Caco-2 (cell line): ENCODE measurements at regions not wholly inside any gene's neighbourhood (a gene's known extent, or its start where the extent isn't known, plus 50 kb on each side); places are given as distances from the start of the nearest gene placed in this dataset.

Source experiments
- BruUV-seq: library from RNA; stranded (reverse); fragments of 400-500 nt; replicated peaks from 2 replicates; lab custom pipeline; 2021; lab: Mats Ljungman, UMichigan
- CTCF ChIA-PET: fragments of 300-600 bp; sonication (Branson Sonifier 250); formaldehyde crosslinking; loops from one replicate; lab custom pipeline; 2022; ENCODE audit warnings: antibody characterized with exemption; lab: Charles Lee
- POLR2A ChIA-PET: fragments of 300-600 bp; sonication (Branson Sonifier 250); formaldehyde crosslinking; loops from one replicate; lab custom pipeline; 2022; ENCODE audit warnings: antibody characterized with exemption; lab: Charles Lee
- DNase-seq, 2 experiments: peaks; one replicate each; pipeline versions ENCODE4 v3.0.0 to v3.0.0-alpha.2; 2020 to 2022
- H3K27me3 ChIP-seq: replicated peaks from 2 replicates; pipeline ENCODE4 v1.6.0; 2011; ENCODE audit warnings: low read length; ENCODE audit not compliant: control insufficient read depth, insufficient read depth
- H3K36me3 ChIP-seq: 2 replicates; pipeline ENCODE4 v1.5.1; 2011; ENCODE audit warnings: low read length; ENCODE audit not compliant: control insufficient read depth, insufficient read depth
- H3K4me1 ChIP-seq: fragments of 250-450 bp; sonication (Bioruptor Pico); 2 replicates; pipeline ENCODE4 v1.5.1; 2020; ENCODE audit warnings: mild to moderate bottlenecking
- H3K4me3 ChIP-seq: 2 replicates; pipeline ENCODE4 v1.5.1; 2011; ENCODE audit warnings: low read depth, mild to moderate bottlenecking, control low read depth, low read length
- H3K9me3 ChIP-seq: fragments of 250-450 bp; sonication (Bioruptor Pico); 2 replicates; pipeline ENCODE4 v1.5.1; 2020; ENCODE audit warnings: mild to moderate bottlenecking, moderate library complexity
- H3K27ac Mint-ChIP-seq: one replicate; pipeline ENCODE4 v1.8.0; 2022; ENCODE audit warnings: mixed read lengths; ENCODE audit not compliant: unreplicated experiment
- H3K27me3 Mint-ChIP-seq: one replicate; pipeline ENCODE4 v1.8.0; 2022; ENCODE audit warnings: mixed read lengths; ENCODE audit not compliant: insufficient read depth, unreplicated experiment
- H3K36me3 Mint-ChIP-seq: one replicate; pipeline ENCODE4 v1.8.0; 2022; ENCODE audit warnings: mild to moderate bottlenecking, mixed read lengths; ENCODE audit not compliant: insufficient read depth, unreplicated experiment
- H3K4me1 Mint-ChIP-seq: one replicate; pipeline ENCODE4 v1.8.0; 2022; ENCODE audit warnings: low read depth, mixed read lengths; ENCODE audit not compliant: unreplicated experiment
- H3K4me3 Mint-ChIP-seq: one replicate; pipeline ENCODE4 v1.8.0; 2022; ENCODE audit warnings: mild to moderate bottlenecking, moderate library complexity, mixed read lengths; ENCODE audit not compliant: unreplicated experiment
- H3K9me3 Mint-ChIP-seq: one replicate; pipeline ENCODE4 v1.8.0; 2022; ENCODE audit warnings: mixed read lengths; ENCODE audit not compliant: unreplicated experiment
- CTCF ChIP-seq, 2 experiments: fragments of 200-600 bp in 1 of 2; IDR thresholded peaks; 1 replicate in 1 of 2; 2 replicates in 1 of 2; pipeline versions ENCODE4 v1.5.1 to v1.8.0; 2011 to 2022; ENCODE audit warnings: antibody characterized with exemption in 1 of 2, control low read depth in 1 of 2, inconsistent platforms in 1 of 2, low read depth in 1 of 2, low read length in 1 of 2, mild to moderate bottlenecking in 1 of 2, moderate library complexity in 1 of 2; ENCODE audit not compliant: insufficient read depth in 1 of 2, severe bottlenecking in 1 of 2, unreplicated experiment in 1 of 2
- intact Hi-C: fragments of 100-400 bp; cut with micrococcal nuclease; formaldehyde crosslinking; loops from one replicate; pipeline ENCODE4 v1.10.0; 2022; ENCODE audit not compliant: unreplicated experiment

- H3K9me3 ChIP-seq: peaks cover 17% of the 10 kb centered on the region; the same call in 1 of the 2 replicates
- ChIA-PET POLR2A (no interaction called here), CTCF (interaction anchor here (0.5 to 1.1 kb wide), 2 partner anchors 152 to 876 kb away, joined by 4 read pairs; no protein-coding TSS in a partner anchor)
- H3K36me3 Mint-ChIP-seq: no peaks in the 10 kb centered on the region
- peaks cover 12% of the 10 kb centered on the region for H3K4me1 Mint-ChIP-seq
- no peak for DNase-seq
- H3K4me3 Mint-ChIP-seq: no peak overlapping the region
- no peaks in the 10 kb centered on the region for H3K36me3 ChIP-seq
- H3K9me3 Mint-ChIP-seq: peaks cover 25% of the 10 kb centered on the region
- H3K27ac Mint-ChIP-seq: no peak overlapping the region
- TF ChIP-seq CTCF (IDR thresholded peaks at IDR 0.05; ENCODE audit: insufficient read depth in 1 of 2, low read depth in 1 of 2, low read length in 1 of 2, severe bottlenecking in 1 of 2, unreplicated experiment in 1 of 2): no peak
- H3K27me3 Mint-ChIP-seq: no peaks in the 10 kb centered on the region
- no peak overlapping the region for H3K4me3 ChIP-seq
- intact Hi-C loops: no loop called here
- H3K4me1 ChIP-seq: peaks cover 8% of the 10 kb centered on the region; the same call in 1 of the 2 replicates
- no peaks in the 10 kb centered on the region for H3K27me3 ChIP-seq
- BruUV-seq: no TSS peak
Observed at GRCh38 chr10:30207485-30208052, 141.5 kb downstream of the MTPAP start.

- DNase-seq: no peak
- no peaks in the 10 kb centered on the region for H3K27me3 Mint-ChIP-seq
- H3K27ac Mint-ChIP-seq: no peak overlapping the region
- Histone ChIP-seq H3K4me3 (no peak overlapping the region), H3K9me3 (peaks cover 22% of the 10 kb centered on the region), H3K4me1 (no peaks in the 10 kb centered on the region), H3K36me3 (no peaks in the 10 kb centered on the region), H3K27me3 (no peaks in the 10 kb centered on the region)
- no peaks in the 10 kb centered on the region for H3K4me1 Mint-ChIP-seq
- ChIA-PET CTCF (no interaction called here), POLR2A (no interaction called here)
- TF ChIP-seq CTCF (IDR thresholded peaks at IDR 0.05; ENCODE audit: insufficient read depth in 1 of 2, low read depth in 1 of 2, low read length in 1 of 2, severe bottlenecking in 1 of 2, unreplicated experiment in 1 of 2): no peak
- H3K9me3 Mint-ChIP-seq: peaks cover 8% of the 10 kb centered on the region
- H3K36me3 Mint-ChIP-seq: no peaks in the 10 kb centered on the region
- H3K4me3 Mint-ChIP-seq: no peak overlapping the region
- no TSS peak for BruUV-seq
- intact Hi-C loops: no loop called here
Observed at GRCh38 chr10:30200017-30200415, 140.6 kb upstream of the JCAD start.

- no TSS peak for BruUV-seq
- Mint-ChIP-seq H3K4me1 (no peaks in the 10 kb centered on the region), H3K36me3 (no peaks in the 10 kb centered on the region), H3K27me3 (no peaks in the 10 kb centered on the region), H3K4me3 (no peak overlapping the region), H3K27ac (no peak overlapping the region), H3K9me3 (peaks cover 8% of the 10 kb centered on the region)
- Histone ChIP-seq H3K4me3 (no peak overlapping the region), H3K9me3 (peaks cover 22% of the 10 kb centered on the region), H3K4me1 (no peaks in the 10 kb centered on the region), H3K27me3 (no peaks in the 10 kb centered on the region), H3K36me3 (no peaks in the 10 kb centered on the region)
- POLR2A ChIA-PET: no interaction called here
- DNase-seq: no peak
- TF ChIP-seq CTCF (IDR thresholded peaks at IDR 0.05; ENCODE audit: insufficient read depth in 1 of 2, low read depth in 1 of 2, low read length in 1 of 2, severe bottlenecking in 1 of 2, unreplicated experiment in 1 of 2): no peak
- CTCF ChIA-PET: no interaction called here
- intact Hi-C loops: no loop called here
Observed at GRCh38 chr10:30199376-30200016, 140.1 kb upstream of the JCAD start.
